Mesothelial cell of epicardium (in vitro differentiated cells): ENCODE measurements at regions not wholly inside any gene's neighbourhood (a gene's known extent, or its start where the extent isn't known, plus 50 kb on each side); places are given as distances from the start of the nearest gene placed in this dataset.

Source experiments
- DNase-seq, 2 experiments: peaks; one replicate each; pipeline ENCODE4 v3.0.0; 2021; ENCODE audit warnings: low spot score in 2 of 2; ENCODE audit not compliant: unreplicated experiment in 2 of 2
- H3K27ac Mint-ChIP-seq: 2 replicates; pipeline ENCODE4 v1.8.0; 2021; ENCODE audit warnings: mixed read lengths
- H3K27me3 Mint-ChIP-seq: 2 replicates; pipeline ENCODE4 v1.8.0; 2021; ENCODE audit warnings: low read depth, mixed read lengths
- H3K36me3 Mint-ChIP-seq: 2 replicates; pipeline ENCODE4 v1.8.0; 2021; ENCODE audit warnings: mixed read lengths
- H3K4me1 Mint-ChIP-seq: 2 replicates; pipeline ENCODE4 v1.8.0; 2021; ENCODE audit warnings: mixed read lengths
- H3K4me3 Mint-ChIP-seq: 2 replicates; pipeline ENCODE4 v1.8.0; 2021; ENCODE audit warnings: mild to moderate bottlenecking, moderate library complexity, mixed read lengths
- H3K9me3 Mint-ChIP-seq: 2 replicates; pipeline ENCODE4 v1.8.0; 2021; ENCODE audit warnings: mixed read lengths
- TF ChIP-seq, protein P1 (sequence below): fragments of 200-600 bp; sonication (generic); IDR thresholded peaks from one replicate; pipeline ENCODE4 v1.5.0; 2021; ENCODE audit warnings: antibody characterized with exemption; ENCODE audit not compliant: unreplicated experiment

DNA sequence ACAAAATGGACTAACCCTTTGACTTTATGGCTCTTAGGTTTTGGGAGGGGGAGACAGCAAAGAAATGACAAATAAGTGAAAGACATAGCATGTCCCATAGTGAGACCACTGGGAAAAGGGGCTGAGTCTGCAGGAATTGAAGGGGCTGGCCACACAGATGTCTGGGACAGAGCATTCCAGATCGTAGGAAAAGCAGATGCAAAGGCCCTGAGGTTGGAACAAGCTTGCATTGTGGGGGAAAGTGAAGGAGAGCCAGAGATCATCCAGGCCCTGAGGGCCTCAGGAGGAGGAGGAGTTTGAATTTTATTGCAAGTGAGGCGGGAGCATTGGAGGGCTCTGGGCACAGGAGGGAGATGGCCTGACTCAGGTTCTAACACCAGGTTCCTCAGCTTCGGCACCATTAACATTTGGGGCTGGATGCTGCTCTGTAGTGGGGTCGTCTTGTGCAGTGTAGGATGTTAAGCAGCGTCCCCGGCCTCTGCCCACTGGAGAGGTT lies 97.5 kb downstream of the CEBPB start:
- no peak for DNase-seq
- H3K27ac Mint-ChIP-seq: no peak overlapping the region
- H3K4me1 Mint-ChIP-seq: peaks cover 25% of the 10 kb centered on the region
- H3K36me3 Mint-ChIP-seq: no peaks in the 10 kb centered on the region
- H3K9me3 Mint-ChIP-seq: no peaks in the 10 kb centered on the region
- no peak overlapping the region for H3K4me3 Mint-ChIP-seq
- TF ChIP-seq, protein P1, sequence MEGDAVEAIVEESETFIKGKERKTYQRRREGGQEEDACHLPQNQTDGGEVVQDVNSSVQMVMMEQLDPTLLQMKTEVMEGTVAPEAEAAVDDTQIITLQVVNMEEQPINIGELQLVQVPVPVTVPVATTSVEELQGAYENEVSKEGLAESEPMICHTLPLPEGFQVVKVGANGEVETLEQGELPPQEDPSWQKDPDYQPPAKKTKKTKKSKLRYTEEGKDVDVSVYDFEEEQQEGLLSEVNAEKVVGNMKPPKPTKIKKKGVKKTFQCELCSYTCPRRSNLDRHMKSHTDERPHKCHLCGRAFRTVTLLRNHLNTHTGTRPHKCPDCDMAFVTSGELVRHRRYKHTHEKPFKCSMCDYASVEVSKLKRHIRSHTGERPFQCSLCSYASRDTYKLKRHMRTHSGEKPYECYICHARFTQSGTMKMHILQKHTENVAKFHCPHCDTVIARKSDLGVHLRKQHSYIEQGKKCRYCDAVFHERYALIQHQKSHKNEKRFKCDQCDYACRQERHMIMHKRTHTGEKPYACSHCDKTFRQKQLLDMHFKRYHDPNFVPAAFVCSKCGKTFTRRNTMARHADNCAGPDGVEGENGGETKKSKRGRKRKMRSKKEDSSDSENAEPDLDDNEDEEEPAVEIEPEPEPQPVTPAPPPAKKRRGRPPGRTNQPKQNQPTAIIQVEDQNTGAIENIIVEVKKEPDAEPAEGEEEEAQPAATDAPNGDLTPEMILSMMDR: no peak
- no peaks in the 10 kb centered on the region for H3K27me3 Mint-ChIP-seq

DNA sequence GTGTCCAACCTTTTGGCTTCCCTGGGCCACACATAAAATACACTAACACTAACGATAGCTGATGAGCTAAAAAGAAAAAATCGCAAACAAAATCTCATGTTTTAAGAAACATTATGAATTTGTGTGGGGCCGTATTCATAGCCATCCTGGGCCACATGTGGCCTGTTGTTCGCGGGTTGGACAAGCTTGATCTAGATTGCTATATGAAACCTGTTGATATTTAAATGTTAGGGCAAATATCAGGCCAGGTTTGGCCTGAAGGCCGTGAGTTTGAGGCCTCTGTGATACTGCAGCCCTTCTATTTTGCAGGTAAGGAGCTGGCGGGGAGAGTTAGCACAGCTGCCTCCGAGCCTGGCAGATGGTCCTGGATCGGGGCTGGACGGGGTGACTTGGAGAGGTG lies 99.0 kb downstream of the CEBPB start:
- H3K4me3 Mint-ChIP-seq: no peak overlapping the region
- TF ChIP-seq, protein P1: no peak
- H3K36me3 Mint-ChIP-seq: no peaks in the 10 kb centered on the region
- H3K27ac Mint-ChIP-seq: no peak overlapping the region
- H3K9me3 Mint-ChIP-seq: no peaks in the 10 kb centered on the region
- peaks cover 21% of the 10 kb centered on the region for H3K4me1 Mint-ChIP-seq
- no peaks in the 10 kb centered on the region for H3K27me3 Mint-ChIP-seq
- DNase-seq: no peak

DNA sequence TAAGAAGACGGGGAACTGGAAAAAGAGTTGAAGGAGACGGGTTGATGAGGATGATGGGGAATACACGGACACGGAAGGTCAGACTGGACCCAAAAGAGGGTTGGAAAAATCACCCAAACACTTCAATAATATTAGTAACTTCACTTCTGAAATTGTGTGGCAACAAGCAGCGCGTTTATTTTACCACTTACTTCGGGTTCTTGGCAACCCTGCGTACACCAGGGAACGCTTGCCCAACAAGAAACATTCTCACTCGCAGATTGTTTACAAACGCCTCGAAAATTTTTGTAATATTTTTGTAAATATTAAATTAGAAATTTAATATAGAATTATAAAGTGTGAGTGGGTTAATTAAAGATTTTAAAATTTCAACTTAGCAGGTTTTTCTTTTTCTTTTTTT lies 99.5 kb downstream of the CEBPB start:
- no peak overlapping the region for H3K27ac Mint-ChIP-seq
- H3K36me3 Mint-ChIP-seq: no peaks in the 10 kb centered on the region
- H3K27me3 Mint-ChIP-seq: no peaks in the 10 kb centered on the region
- H3K4me1 Mint-ChIP-seq: peaks cover 18% of the 10 kb centered on the region
- no peaks in the 10 kb centered on the region for H3K9me3 Mint-ChIP-seq
- TF ChIP-seq, protein P1: no peak
- no peak overlapping the region for H3K4me3 Mint-ChIP-seq
- no peak for DNase-seq

DNA sequence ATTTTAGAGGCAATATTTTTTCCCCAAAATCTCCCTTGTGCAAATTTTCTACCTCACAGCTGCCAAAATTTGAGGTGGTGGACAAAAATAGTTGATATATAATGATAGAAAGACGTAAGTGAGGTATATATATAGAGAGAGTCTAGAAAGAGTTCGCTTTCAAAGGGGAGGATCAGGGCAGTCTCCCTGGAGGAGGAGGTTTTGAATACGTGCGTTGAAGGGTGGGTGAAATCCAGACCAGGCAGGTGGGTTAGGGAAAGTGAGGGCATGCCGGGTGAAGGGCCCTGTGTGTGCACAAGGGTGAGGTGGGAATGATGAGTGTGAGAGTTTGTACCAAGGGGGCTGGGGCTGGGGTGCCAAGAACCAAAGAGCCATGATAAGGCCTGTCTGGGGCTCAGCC lies 100.2 kb downstream of the CEBPB start:
- H3K27ac Mint-ChIP-seq: no peak overlapping the region
- no peak overlapping the region for H3K4me3 Mint-ChIP-seq
- no peak for DNase-seq
- H3K9me3 Mint-ChIP-seq: no peaks in the 10 kb centered on the region
- no peaks in the 10 kb centered on the region for H3K27me3 Mint-ChIP-seq
- no peaks in the 10 kb centered on the region for H3K36me3 Mint-ChIP-seq
- TF ChIP-seq, protein P1: no peak
- H3K4me1 Mint-ChIP-seq: peaks cover 13% of the 10 kb centered on the region

DNA sequence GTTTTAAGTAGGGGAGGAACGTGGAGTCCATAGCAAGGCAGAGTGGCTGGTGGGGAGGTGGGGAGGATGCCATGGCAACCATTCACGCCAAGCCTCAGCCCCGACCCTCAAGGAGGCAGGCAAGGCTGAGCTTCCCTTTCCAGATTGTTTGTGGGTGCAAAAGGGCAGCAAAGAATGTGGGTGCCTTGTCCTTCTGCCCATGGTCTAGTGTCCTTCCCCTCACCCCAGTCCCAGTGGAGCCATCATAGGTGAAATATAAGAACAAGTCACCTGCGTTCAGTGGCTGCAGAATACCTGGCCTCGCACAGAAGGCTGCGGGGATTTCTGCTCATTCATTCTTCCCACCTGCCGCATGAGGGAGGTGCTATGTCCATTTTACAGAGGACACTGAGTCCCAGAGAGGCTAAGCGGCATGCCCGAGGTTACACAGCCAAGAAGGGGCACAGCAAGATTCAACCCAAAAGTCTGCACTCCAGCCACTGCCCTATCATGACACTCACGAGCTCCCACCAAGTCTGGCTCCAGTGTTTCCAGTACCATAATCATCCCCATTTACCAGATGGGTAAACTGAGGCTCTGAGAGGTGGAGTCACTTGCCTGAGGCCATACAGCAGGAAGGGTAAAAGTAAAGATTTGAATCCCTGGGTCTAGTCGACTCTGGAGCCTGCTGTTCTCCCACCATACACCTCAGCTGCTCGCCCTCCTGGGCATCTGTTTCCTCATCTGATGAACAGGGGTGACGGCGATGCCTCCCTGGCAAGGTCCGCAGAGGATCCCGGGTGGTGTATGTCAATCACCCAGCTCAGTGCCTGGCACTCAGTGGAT lies 100.8 kb downstream of the CEBPB start:
- Mint-ChIP-seq H3K27me3 (no peaks in the 10 kb centered on the region), H3K4me3 (no peak overlapping the region), H3K9me3 (no peaks in the 10 kb centered on the region), H3K27ac (no peak overlapping the region), H3K4me1 (peaks cover 6% of the 10 kb centered on the region), H3K36me3 (no peaks in the 10 kb centered on the region)
- no peak for DNase-seq
- TF ChIP-seq, protein P1: no peak
